NCI-H2227 (cell line): ENCODE measurements at regions not wholly inside any gene's neighbourhood (a gene's known extent, or its start where the extent isn't known, plus 50 kb on each side); places are given as distances from the start of the nearest gene placed in this dataset.

Experiments
- DNase-seq: peaks from one replicate; lab custom pipeline; 2025; ENCODE audit not compliant: unreplicated experiment; lab: John Stamatoyannopoulos, UW

DNA sequence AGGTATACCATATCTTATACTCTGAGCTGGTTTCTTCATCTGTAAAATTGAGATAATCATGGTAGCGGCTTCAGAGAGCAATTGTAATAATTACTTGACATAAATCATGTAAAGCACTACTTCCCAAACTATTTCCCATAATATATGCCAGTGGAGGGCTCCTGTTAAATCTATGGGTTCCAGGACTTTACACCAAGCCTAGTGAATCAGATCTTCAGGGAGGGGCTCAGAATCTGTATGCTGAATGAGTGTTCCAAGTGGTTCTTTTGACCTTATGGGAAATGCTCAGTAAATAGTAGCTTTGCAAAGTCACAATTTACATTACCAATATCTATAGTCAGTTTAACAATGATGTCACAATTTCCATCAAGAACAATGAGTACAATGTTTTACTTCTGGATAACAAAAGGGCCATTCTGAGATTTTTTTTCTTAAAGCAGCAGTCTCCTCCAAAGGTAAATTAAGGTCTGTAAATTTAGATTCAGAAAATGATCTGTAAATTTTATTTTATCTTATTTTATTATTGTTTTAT, 50.9 kb upstream of the NLK start:
- no peak for DNase-seq
